ENCODE measurements at regions not wholly inside any gene's neighbourhood (a gene's known extent, or its start where the extent isn't known, plus 50 kb on each side); places are given as distances from the start of the nearest gene placed in this dataset.
"Not testable (repeated sequence)": the region's sequence is repeated elsewhere in the genome, so short reads cannot be mapped to it uniquely, and the experiment has no call there.

DNA sequence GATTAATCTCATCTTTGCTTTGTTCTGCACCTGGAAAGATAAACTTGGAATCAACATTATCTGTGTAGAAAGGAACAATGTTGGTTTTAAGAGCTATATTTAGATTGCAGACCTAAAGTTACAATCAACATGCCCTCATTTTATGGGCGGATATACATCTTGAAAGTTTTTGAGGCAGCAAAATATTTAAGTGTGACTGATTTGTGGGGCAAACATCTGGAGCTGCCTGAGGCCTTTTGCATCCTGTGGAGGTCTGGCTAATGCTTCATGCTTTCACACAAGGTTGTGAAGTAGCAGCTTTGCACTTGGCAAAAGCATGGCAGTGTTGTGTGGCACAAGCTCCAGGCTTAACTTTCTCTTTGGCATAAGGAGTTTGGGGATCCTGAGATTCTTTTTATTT lies 125.7 kb downstream of the CDRT15L2 start:
- not testable (repeated sequence) for TF ChIP-seq EP300 (IDR thresholded peaks at IDR 0.05; ENCODE audit: low read depth); POLR2AphosphoS5 (IDR thresholded peaks at IDR 0.05)
- TF ChIP-seq, protein P1, sequence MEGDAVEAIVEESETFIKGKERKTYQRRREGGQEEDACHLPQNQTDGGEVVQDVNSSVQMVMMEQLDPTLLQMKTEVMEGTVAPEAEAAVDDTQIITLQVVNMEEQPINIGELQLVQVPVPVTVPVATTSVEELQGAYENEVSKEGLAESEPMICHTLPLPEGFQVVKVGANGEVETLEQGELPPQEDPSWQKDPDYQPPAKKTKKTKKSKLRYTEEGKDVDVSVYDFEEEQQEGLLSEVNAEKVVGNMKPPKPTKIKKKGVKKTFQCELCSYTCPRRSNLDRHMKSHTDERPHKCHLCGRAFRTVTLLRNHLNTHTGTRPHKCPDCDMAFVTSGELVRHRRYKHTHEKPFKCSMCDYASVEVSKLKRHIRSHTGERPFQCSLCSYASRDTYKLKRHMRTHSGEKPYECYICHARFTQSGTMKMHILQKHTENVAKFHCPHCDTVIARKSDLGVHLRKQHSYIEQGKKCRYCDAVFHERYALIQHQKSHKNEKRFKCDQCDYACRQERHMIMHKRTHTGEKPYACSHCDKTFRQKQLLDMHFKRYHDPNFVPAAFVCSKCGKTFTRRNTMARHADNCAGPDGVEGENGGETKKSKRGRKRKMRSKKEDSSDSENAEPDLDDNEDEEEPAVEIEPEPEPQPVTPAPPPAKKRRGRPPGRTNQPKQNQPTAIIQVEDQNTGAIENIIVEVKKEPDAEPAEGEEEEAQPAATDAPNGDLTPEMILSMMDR (IDR thresholded peaks at IDR 0.05) = not testable (repeated sequence)

All from transverse colon (tissue), 4 donors.